ENCODE measurements at regions not wholly inside any gene's neighbourhood (a gene's known extent, or its start where the extent isn't known, plus 50 kb on each side); places are given as distances from the start of the nearest gene placed in this dataset.
A peak's percentile ranks its signal among the peaks of the same experiment; 100 is the strongest.

GRCh38 chr9:86713970-86714369, 233.3 kb downstream of the GAS1 start:
- DNase-seq (ENCODE audit: low read depth), result peak; percentile 85
- no peak for TF ChIP-seq CTCF (conservative IDR thresholded peaks at IDR 0.05; ENCODE audit: control insufficient read depth, insufficient read depth, low read depth, low read length)
- no peak overlapping the region for H3K4me3 ChIP-seq (ENCODE audit: control insufficient read depth, low read depth, low read length)

- H3K4me3 ChIP-seq (ENCODE audit: control insufficient read depth, low read depth, low read length), result no peak overlapping the region
- DNase-seq (ENCODE audit: low read depth), result peak; percentile 82
- no peak for TF ChIP-seq CTCF (conservative IDR thresholded peaks at IDR 0.05; ENCODE audit: control insufficient read depth, insufficient read depth, low read depth, low read length)
Measured at GRCh38 chr9:86713470-86713869, 233.8 kb downstream of the GAS1 start.

GRCh38 chr9:86708918-86709835, 238.1 kb downstream of the GAS1 start:
- no peak for TF ChIP-seq CTCF (conservative IDR thresholded peaks at IDR 0.05; ENCODE audit: control insufficient read depth, insufficient read depth, low read depth, low read length)
- no peak overlapping the region for H3K4me3 ChIP-seq (ENCODE audit: control insufficient read depth, low read depth, low read length)
- DNase-seq (ENCODE audit: low read depth), result no peak

GRCh38 chr9:86707932-86708510, 239.3 kb downstream of the GAS1 start:
- no peak overlapping the region for H3K4me3 ChIP-seq (ENCODE audit: control insufficient read depth, low read depth, low read length)
- no peak for TF ChIP-seq CTCF (conservative IDR thresholded peaks at IDR 0.05; ENCODE audit: control insufficient read depth, insufficient read depth, low read depth, low read length)
- DNase-seq (ENCODE audit: low read depth), result no peak

- H3K4me3 ChIP-seq (ENCODE audit: control insufficient read depth, low read depth, low read length), result no peak overlapping the region
- no peak for TF ChIP-seq CTCF (conservative IDR thresholded peaks at IDR 0.05; ENCODE audit: control insufficient read depth, insufficient read depth, low read depth, low read length)
- peak; percentile 61 for DNase-seq (ENCODE audit: low read depth)
Measured at GRCh38 chr9:86706391-86706790, 240.9 kb downstream of the GAS1 start.

- TF ChIP-seq CTCF (conservative IDR thresholded peaks at IDR 0.05; ENCODE audit: control insufficient read depth, insufficient read depth, low read depth, low read length), result no peak
- peak; percentile 65 for DNase-seq (ENCODE audit: low read depth)
- H3K4me3 ChIP-seq (ENCODE audit: control insufficient read depth, low read depth, low read length), result no peak overlapping the region
Measured at GRCh38 chr9:86705490-86705889, 241.8 kb downstream of the GAS1 start.
